H1 (cell line): ENCODE measurements at regions not wholly inside any gene's neighbourhood (a gene's known extent, or its start where the extent isn't known, plus 50 kb on each side); places are given as distances from the start of the nearest gene placed in this dataset.

ENCODE experiments used
- CTCF ChIP-seq, 3 experiments: IDR thresholded peaks; 1 replicate in 2 of 3; 2 replicates in 1 of 3; pipeline versions ENCODE4 v1.5.1 to v1.6.1; 2011; ENCODE audit warnings: low read length in 3 of 3, mild to moderate bottlenecking in 3 of 3, inconsistent platforms in 2 of 3, low read depth in 1 of 3, moderate library complexity in 1 of 3; ENCODE audit not compliant: insufficient read depth in 1 of 3; ENCODE audit errors: control extremely low read depth in 1 of 3
- MAFK ChIP-seq: IDR thresholded peaks from 2 replicates; pipeline ENCODE4 v1.6.1; 2012; ENCODE audit warnings: low read depth, mild to moderate bottlenecking, improper control_type of control experiment, low read length
- POLR2A ChIP-seq, 2 experiments: IDR thresholded peaks; 1 replicate in 1 of 2; 2 replicates in 1 of 2; pipeline ENCODE4 v1.6.1; 2011; ENCODE audit warnings: low read depth in 2 of 2, low read length in 2 of 2, mild to moderate bottlenecking in 2 of 2; ENCODE audit errors: control extremely low read depth in 1 of 2

- TF ChIP-seq CTCF (IDR thresholded peaks at IDR 0.05; ENCODE audit: control extremely low read depth in 1 of 3, insufficient read depth in 1 of 3, low read depth in 1 of 3, low read length in 3 of 3) (no peak), MAFK (no peak), POLR2A (IDR thresholded peaks at IDR 0.05; ENCODE audit: control extremely low read depth in 1 of 2, low read depth in 2 of 2, low read length in 2 of 2) (no peak)
Observed at GRCh38 chr6:163809364-163809763, 394.8 kb downstream of the QKI start.
